Spleen (tissue), 7 donors: ENCODE measurements at regions not wholly inside any gene's neighbourhood (a gene's known extent, or its start where the extent isn't known, plus 50 kb on each side); places are given as distances from the start of the nearest gene placed in this dataset.

Experiments used
- POLR2A ChIP-seq, 3 donors: fragments of 450-650 bp; IDR thresholded peaks; one replicate each; pipeline ENCODE4 v1.5.1; 2017; ENCODE audit warnings: antibody characterized with exemption in 3 of 3, mild to moderate bottlenecking in 1 of 3
- POLR2AphosphoS5 ChIP-seq, 3 donors: sonication (generic); formaldehyde crosslinking; IDR thresholded peaks; one replicate each; pipeline ENCODE4 v1.5.1; 2017; ENCODE audit warnings: antibody characterized with exemption in 3 of 3
- TF ChIP-seq, protein P1 (sequence below), 11 experiments: fragments of 200-600 bp in 7 of 11; fragments of 450-650 bp in 4 of 11; sonication (generic) in 4 of 11; IDR thresholded peaks in 8 of 11; conservative IDR thresholded peaks in 3 of 11; 1 replicate in 7 of 11; 2 replicates in 4 of 11; pipeline versions ENCODE4 v1.4.0 to v1.8.0; 2016 to 2021; ENCODE audit warnings: antibody characterized with exemption in 11 of 11, inconsistent platforms in 4 of 11, mild to moderate bottlenecking in 1 of 11
- donor health status: DM: no; HTN: no; CAD: no; lungs with moderate emphysema.
- donor health status: DM: no; HTN: no; CAD: no.
- donor health status: DM: no; HTN: no; CAD: no.

DNA sequence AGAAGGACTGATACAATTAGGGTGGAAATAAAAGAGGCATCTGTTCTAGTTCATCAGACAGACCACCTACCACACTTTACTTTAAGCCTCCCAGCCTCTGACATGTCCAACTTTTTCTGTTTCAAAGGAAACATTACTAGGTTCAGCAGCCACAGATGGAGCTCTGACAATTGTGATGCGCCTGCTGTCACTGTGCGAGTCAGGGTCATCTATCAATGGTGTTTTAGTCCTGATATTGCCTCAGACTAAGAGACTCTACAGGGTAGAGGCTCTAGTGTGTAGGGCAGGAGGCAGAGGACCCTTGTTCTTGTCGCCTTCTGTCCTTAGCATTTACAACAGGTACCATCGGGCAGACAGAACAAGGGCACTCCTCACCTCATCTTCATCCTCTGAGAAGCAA, 685.0 kb upstream of the SGCG start:
- TF ChIP-seq, protein P1, sequence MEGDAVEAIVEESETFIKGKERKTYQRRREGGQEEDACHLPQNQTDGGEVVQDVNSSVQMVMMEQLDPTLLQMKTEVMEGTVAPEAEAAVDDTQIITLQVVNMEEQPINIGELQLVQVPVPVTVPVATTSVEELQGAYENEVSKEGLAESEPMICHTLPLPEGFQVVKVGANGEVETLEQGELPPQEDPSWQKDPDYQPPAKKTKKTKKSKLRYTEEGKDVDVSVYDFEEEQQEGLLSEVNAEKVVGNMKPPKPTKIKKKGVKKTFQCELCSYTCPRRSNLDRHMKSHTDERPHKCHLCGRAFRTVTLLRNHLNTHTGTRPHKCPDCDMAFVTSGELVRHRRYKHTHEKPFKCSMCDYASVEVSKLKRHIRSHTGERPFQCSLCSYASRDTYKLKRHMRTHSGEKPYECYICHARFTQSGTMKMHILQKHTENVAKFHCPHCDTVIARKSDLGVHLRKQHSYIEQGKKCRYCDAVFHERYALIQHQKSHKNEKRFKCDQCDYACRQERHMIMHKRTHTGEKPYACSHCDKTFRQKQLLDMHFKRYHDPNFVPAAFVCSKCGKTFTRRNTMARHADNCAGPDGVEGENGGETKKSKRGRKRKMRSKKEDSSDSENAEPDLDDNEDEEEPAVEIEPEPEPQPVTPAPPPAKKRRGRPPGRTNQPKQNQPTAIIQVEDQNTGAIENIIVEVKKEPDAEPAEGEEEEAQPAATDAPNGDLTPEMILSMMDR (IDR thresholded peaks at IDR 0.05 in 8 of 11, conservative IDR thresholded peaks at IDR 0.05 in 3 of 11) = no peak
- no peak for TF ChIP-seq POLR2A (IDR thresholded peaks at IDR 0.05)
- no peak for TF ChIP-seq POLR2AphosphoS5 (IDR thresholded peaks at IDR 0.05)
